H9 (cell line): ENCODE measurements at regions not wholly inside any gene's neighbourhood (a gene's known extent, or its start where the extent isn't known, plus 50 kb on each side); places are given as distances from the start of the nearest gene placed in this dataset.

ENCODE experiments used
- DNase-seq: peaks from one replicate; pipeline ENCODE4 v3.0.0-alpha.2; 2017
- H2AFZ ChIP-seq: one replicate; pipeline ENCODE4 v1.6.1; 2013; ENCODE audit warnings: mild to moderate bottlenecking, low read length, control low read depth, moderate library complexity
- H2AK5ac ChIP-seq: 2 replicates; pipeline ENCODE4 v1.6.1; 2013; ENCODE audit warnings: low read length, control low read depth, mixed read lengths; ENCODE audit not compliant: insufficient read length
- H2BK120ac ChIP-seq: one replicate; pipeline ENCODE4 v1.6.1; 2013; ENCODE audit warnings: low read depth, mild to moderate bottlenecking, low read length, control low read depth, inconsistent platforms; ENCODE audit not compliant: poor library complexity, severe bottlenecking
- H2BK12ac ChIP-seq: 2 replicates; pipeline ENCODE4 v1.6.1; 2013; ENCODE audit warnings: low read length, control low read depth, mixed read lengths, low read depth; ENCODE audit not compliant: insufficient read length
- H2BK15ac ChIP-seq: 2 replicates; pipeline ENCODE4 v1.6.1; 2013; ENCODE audit warnings: low read depth, low read length, control low read depth
- H2BK20ac ChIP-seq: one replicate; pipeline ENCODE4 v1.6.1; 2013; ENCODE audit warnings: low read depth, mild to moderate bottlenecking, low read length, control low read depth, inconsistent platforms; ENCODE audit not compliant: poor library complexity, severe bottlenecking
- H2BK5ac ChIP-seq: 2 replicates; pipeline ENCODE4 v1.6.1; 2013; ENCODE audit warnings: low read length, control low read depth, mixed read lengths; ENCODE audit not compliant: insufficient read length
- H3K14ac ChIP-seq: 2 replicates; pipeline ENCODE4 v1.6.1; 2013; ENCODE audit warnings: low read length, control low read depth; ENCODE audit not compliant: insufficient read depth
- H3K18ac ChIP-seq: 2 replicates; pipeline ENCODE4 v1.6.1; 2013; ENCODE audit warnings: low read depth, mild to moderate bottlenecking, mixed read lengths, low read length, control low read depth; ENCODE audit not compliant: insufficient read length
- H3K23ac ChIP-seq: 2 replicates; pipeline ENCODE4 v1.6.1; 2013; ENCODE audit warnings: low read length, control low read depth, mixed read lengths, low read depth; ENCODE audit not compliant: insufficient read length
- H3K23me2 ChIP-seq: 2 replicates; pipeline ENCODE4 v1.6.1; 2013; ENCODE audit warnings: low read depth, mild to moderate bottlenecking, mixed read lengths, low read length, control low read depth; ENCODE audit not compliant: insufficient read length, poor library complexity, severe bottlenecking
- H3K27ac ChIP-seq: 2 replicates; pipeline ENCODE4 v1.5.1; 2013; ENCODE audit warnings: low read length, control low read depth, mixed read lengths, low read depth; ENCODE audit not compliant: insufficient read length
- H3K27me3 ChIP-seq: 2 replicates; pipeline ENCODE4 v1.6.1; 2013; ENCODE audit warnings: low read length, control low read depth, inconsistent platforms; ENCODE audit not compliant: insufficient read depth
- H3K4ac ChIP-seq: 2 replicates; pipeline ENCODE4 v1.6.1; 2013; ENCODE audit warnings: low read depth, mild to moderate bottlenecking, control low read depth, inconsistent platforms, low read length, moderate library complexity
- H3K4me1 ChIP-seq: 2 replicates; pipeline ENCODE4 v1.6.1; 2013; ENCODE audit warnings: low read length, control low read depth, inconsistent platforms; ENCODE audit not compliant: insufficient read depth
- H3K4me2 ChIP-seq: 2 replicates; pipeline ENCODE4 v1.6.1; 2013; ENCODE audit warnings: low read length, control low read depth, mixed read lengths; ENCODE audit not compliant: insufficient read length, insufficient read depth
- H3K56ac ChIP-seq: 2 replicates; pipeline ENCODE4 v1.6.1; 2013; ENCODE audit warnings: low read depth, mild to moderate bottlenecking, mixed read lengths, low read length, control low read depth; ENCODE audit not compliant: insufficient read length
- H3K79me1 ChIP-seq: 2 replicates; pipeline ENCODE4 v1.6.1; 2013; ENCODE audit warnings: low read depth, mild to moderate bottlenecking, moderate library complexity, low read length, control low read depth, inconsistent platforms; ENCODE audit not compliant: insufficient read depth, poor library complexity, severe bottlenecking
- H3K79me2 ChIP-seq: 2 replicates; pipeline ENCODE4 v1.6.1; 2013; ENCODE audit warnings: low read length, control low read depth, inconsistent platforms; ENCODE audit not compliant: insufficient read depth
- H3K9ac ChIP-seq: 2 replicates; pipeline ENCODE4 v1.6.1; 2013; ENCODE audit warnings: low read length, control low read depth, mixed read lengths; ENCODE audit not compliant: insufficient read length; ENCODE audit errors: extremely low read depth
- H3K9me3 ChIP-seq: one replicate; pipeline ENCODE4 v1.6.1; 2013; ENCODE audit warnings: low read depth, low read length, inconsistent platforms; ENCODE audit not compliant: control insufficient read depth
- H3T11ph ChIP-seq: one replicate; pipeline ENCODE4 v1.6.1; 2013; ENCODE audit warnings: mild to moderate bottlenecking, low read length, control low read depth, inconsistent platforms
- H4K20me1 ChIP-seq: one replicate; pipeline ENCODE4 v1.6.1; 2013; ENCODE audit not compliant: control insufficient read depth, insufficient read length, insufficient read depth
- H4K5ac ChIP-seq: 2 replicates; pipeline ENCODE4 v1.6.1; 2013; ENCODE audit warnings: low read depth, mild to moderate bottlenecking, mixed read lengths, low read length, control low read depth; ENCODE audit not compliant: insufficient read length
- H4K8ac ChIP-seq: replicated peaks from 2 replicates; pipeline ENCODE4 v1.6.1; 2013; ENCODE audit warnings: low read length, control low read depth, mixed read lengths, low read depth; ENCODE audit not compliant: insufficient read length
- H4K91ac ChIP-seq: 2 replicates; pipeline ENCODE4 v1.6.1; 2013; ENCODE audit warnings: low read depth, mild to moderate bottlenecking, moderate library complexity, mixed read lengths, low read length, control low read depth; ENCODE audit not compliant: insufficient read length
- H3K27ac Mint-ChIP-seq, 3 experiments: 2 replicates in 2 of 3; 3 replicates in 1 of 3; pipeline ENCODE4 v1.8.0; 2020 to 2021; ENCODE audit warnings: mixed read lengths in 3 of 3, mild to moderate bottlenecking in 1 of 3, moderate library complexity in 1 of 3
- H3K27me3 Mint-ChIP-seq: 2 replicates; pipeline ENCODE4 v1.8.0; 2021; ENCODE audit warnings: low read depth, mild to moderate bottlenecking, moderate library complexity, mixed read lengths
- H3K36me3 Mint-ChIP-seq, 3 experiments: 2 replicates in 2 of 3; 3 replicates in 1 of 3; pipeline ENCODE4 v1.8.0; 2020 to 2021; ENCODE audit warnings: low read depth in 3 of 3, mixed read lengths in 3 of 3; ENCODE audit not compliant: insufficient read depth in 1 of 3
- H3K4me1 Mint-ChIP-seq, 2 experiments: 2 replicates each; pipeline ENCODE4 v1.8.0; 2020; ENCODE audit warnings: mixed read lengths in 2 of 2
- H3K4me3 Mint-ChIP-seq, 2 experiments: 2 replicates in 1 of 2; 3 replicates in 1 of 2; pipeline ENCODE4 v1.8.0; 2020 to 2021; ENCODE audit warnings: mild to moderate bottlenecking in 2 of 2, mixed read lengths in 2 of 2, moderate library complexity in 1 of 2
- H3K9me3 Mint-ChIP-seq, 2 experiments: 2 replicates in 1 of 2; 3 replicates in 1 of 2; pipeline ENCODE4 v1.8.0; 2020; ENCODE audit warnings: mild to moderate bottlenecking in 2 of 2, mixed read lengths in 2 of 2, moderate library complexity in 1 of 2
- CTCF ChIP-seq: fragments of 200-600 bp; sonication (generic); conservative IDR thresholded peaks from 3 replicates; pipeline ENCODE4 v1.8.0; 2021; ENCODE audit warnings: antibody characterized with exemption, mild to moderate bottlenecking

GRCh38 chr5:121711416-121711815 lies 140.3 kb upstream of the FTMT start:
- H3K9ac ChIP-seq, result no peak overlapping the region
- H3K79me2 ChIP-seq, result no peaks in the 10 kb centered on the region
- H3K9me3 Mint-ChIP-seq, result no peaks in the 10 kb centered on the region
- no peak overlapping the region for H3K18ac ChIP-seq
- TF ChIP-seq CTCF, result no peak
- no peaks in the 10 kb centered on the region for H3K27me3 Mint-ChIP-seq
- no peak overlapping the region for H2BK5ac ChIP-seq
- no peak overlapping the region for H3K56ac ChIP-seq
- H3K4me3 Mint-ChIP-seq, result no peak overlapping the region
- H3K4ac ChIP-seq, result no peak overlapping the region
- H3K27ac Mint-ChIP-seq, result no peak overlapping the region
- H3K36me3 Mint-ChIP-seq, result no peaks in the 10 kb centered on the region
- no peaks in the 10 kb centered on the region for H3K9me3 ChIP-seq
- no peaks in the 10 kb centered on the region for H3K23me2 ChIP-seq
- H2BK15ac ChIP-seq, result no peak overlapping the region
- no peak for DNase-seq
- H3K4me2 ChIP-seq, result no peak overlapping the region
- H2AFZ ChIP-seq, result no peak overlapping the region
- no peak overlapping the region for H2BK120ac ChIP-seq
- no peaks in the 10 kb centered on the region for H3K27me3 ChIP-seq
- no peak overlapping the region for H2BK12ac ChIP-seq
- H3K4me1 Mint-ChIP-seq, result peaks cover 2 to 14% of the 10 kb centered on the region in 2 experiments
- H2BK20ac ChIP-seq, result no peak overlapping the region
- H3K27ac ChIP-seq, result no peak overlapping the region
- H3K79me1 ChIP-seq, result no peaks in the 10 kb centered on the region
- H2AK5ac ChIP-seq, result no peak overlapping the region
- no peak overlapping the region for H4K5ac ChIP-seq
- H4K20me1 ChIP-seq, result no peaks in the 10 kb centered on the region
- H4K91ac ChIP-seq, result no peak overlapping the region
- H3K23ac ChIP-seq, result no peak overlapping the region
- H4K8ac ChIP-seq, result no peak overlapping the region
- H3K14ac ChIP-seq, result no peak overlapping the region
- H3K4me1 ChIP-seq, result no peaks in the 10 kb centered on the region
- no peak overlapping the region for H3T11ph ChIP-seq
